PC-3 (cell line): ENCODE measurements at regions not wholly inside any gene's neighbourhood (a gene's known extent, or its start where the extent isn't known, plus 50 kb on each side); places are given as distances from the start of the nearest gene placed in this dataset.

Experiments used
- ATAC-seq: fragments of 200-7000 bp; cut with Tn5 transposase; 2 replicates; pipeline ENCODE4 v1.9.1; 2020; ENCODE audit warnings: mild to moderate bottlenecking, moderate library complexity
- BruUV-seq: library from RNA; stranded (reverse); fragments of 400-500 nt; replicated peaks from 2 replicates; lab custom pipeline; 2021; lab: Mats Ljungman, UMichigan
- CTCF ChIA-PET: fragments of 300-600 bp; sonication (Branson Sonifier 250); formaldehyde crosslinking; loops from one replicate; lab custom pipeline; 2022; ENCODE audit warnings: antibody characterized with exemption; lab: Charles Lee
- POLR2A ChIA-PET: fragments of 300-600 bp; sonication (Branson Sonifier 250); formaldehyde crosslinking; loops from one replicate; lab custom pipeline; 2022; ENCODE audit warnings: antibody characterized with exemption; ENCODE audit not compliant: unreplicated experiment; lab: Charles Lee
- DNase-seq: peaks from one replicate; pipeline ENCODE4 v3.0.0-alpha.2; 2015
- H2AFZ ChIP-seq: fragments of 300-600 bp; sonication (generic); 2 replicates; pipeline ENCODE4 v1.6.0; 2016; ENCODE audit warnings: antibody characterized with exemption, low read length
- H3F3A ChIP-seq: fragments of 300-600 bp; sonication (generic); one replicate; pipeline ENCODE4 v1.6.0; 2017; ENCODE audit warnings: antibody characterized with exemption, low read length, control low read depth, mild to moderate bottlenecking; ENCODE audit not compliant: unreplicated experiment
- H3K27ac ChIP-seq: fragments of 300-600 bp; sonication (generic); 2 replicates; pipeline ENCODE4 v1.5.1; 2016; ENCODE audit warnings: mild to moderate bottlenecking, low read length
- H3K27me3 ChIP-seq: fragments of 300-600 bp; sonication (generic); 2 replicates; pipeline ENCODE4 v1.6.1; 2016; ENCODE audit warnings: low read length, mixed read lengths
- H3K36me3 ChIP-seq: fragments of 300-600 bp; sonication (generic); 2 replicates; pipeline ENCODE4 v1.6.1; 2016; ENCODE audit warnings: low read depth, mixed run types, low read length, mixed read lengths
- H3K4me1 ChIP-seq: fragments of 300-600 bp; sonication (generic); 2 replicates; pipeline ENCODE4 v1.5.1; 2016; ENCODE audit warnings: low read length; ENCODE audit not compliant: insufficient read depth
- H3K4me2 ChIP-seq: fragments of 300-600 bp; sonication (generic); 2 replicates; pipeline ENCODE4 v1.6.0; 2016; ENCODE audit warnings: low read length
- H3K4me3 ChIP-seq: fragments of 300-600 bp; sonication (generic); 2 replicates; pipeline ENCODE4 v1.5.1; 2016; ENCODE audit warnings: mild to moderate bottlenecking, low read length, mixed read lengths
- H3K79me2 ChIP-seq: fragments of 300-600 bp; sonication (generic); 2 replicates; pipeline ENCODE4 v1.6.1; 2017; ENCODE audit warnings: low read length, mixed read lengths
- H3K9ac ChIP-seq: fragments of 300-600 bp; sonication (generic); 2 replicates; pipeline ENCODE4 v1.6.0; 2016; ENCODE audit warnings: mild to moderate bottlenecking, low read length
- H3K9me2 ChIP-seq: fragments of 300-600 bp; sonication (generic); replicated peaks from 2 replicates; pipeline ENCODE4 v1.6.1; 2016; ENCODE audit warnings: mixed run types, low read length, mixed read lengths
- H3K9me3 ChIP-seq: fragments of 300-600 bp; sonication (generic); 2 replicates; pipeline ENCODE4 v1.6.1; 2016; ENCODE audit warnings: low read length, mixed read lengths
- H4K20me1 ChIP-seq: fragments of 300-600 bp; sonication (generic); 2 replicates; pipeline ENCODE4 v1.6.1; 2016; ENCODE audit warnings: low read length, mixed read lengths
- CTCF ChIP-seq: fragments of 300-600 bp; sonication (generic); conservative IDR thresholded peaks from 2 replicates; pipeline ENCODE4 v1.5.1; 2017; ENCODE audit warnings: antibody characterized with exemption, low read depth, mild to moderate bottlenecking, low read length
- EZH2 ChIP-seq: fragments of 300-600 bp; sonication (generic); IDR thresholded peaks from one replicate; pipeline ENCODE4 v1.6.1; 2017; ENCODE audit warnings: antibody characterized with exemption, mild to moderate bottlenecking, low read length; ENCODE audit not compliant: unreplicated experiment
- EZH2phosphoT487 ChIP-seq: fragments of 300-600 bp; sonication (generic); IDR thresholded peaks from 2 replicates; pipeline ENCODE4 v1.6.1; 2018; ENCODE audit warnings: mild to moderate bottlenecking, antibody characterized with exemption, low read length, borderline replicate concordance
- intact Hi-C: fragments of 100-400 bp; cut with micrococcal nuclease; formaldehyde crosslinking; loops from 2 replicates; pipeline ENCODE4 v1.9.0; 2023

- no peak overlapping the region for H3K4me3 ChIP-seq
- H3K79me2 ChIP-seq, result no peaks in the 10 kb centered on the region
- intact Hi-C loops, result no loop called here
- ChIA-PET CTCF (no interaction called here), POLR2A (no interaction called here)
- no peak overlapping the region for H2AFZ ChIP-seq
- H3K27me3 ChIP-seq, result no peaks in the 10 kb centered on the region
- no peaks in the 10 kb centered on the region for H4K20me1 ChIP-seq
- no peaks in the 10 kb centered on the region for H3K36me3 ChIP-seq
- no peak overlapping the region for H3K9ac ChIP-seq
- ATAC-seq, result no peak
- no peak for DNase-seq
- no TSS peak for BruUV-seq
- H3K9me2 ChIP-seq, result no peaks in the 10 kb centered on the region
- no peaks in the 10 kb centered on the region for H3K4me1 ChIP-seq
- TF ChIP-seq CTCF (no peak), EZH2phosphoT487 (no peak), EZH2 (no peak)
- no peaks in the 10 kb centered on the region for H3K9me3 ChIP-seq
- no peak overlapping the region for H3K27ac ChIP-seq
- no peaks in the 10 kb centered on the region for H3F3A ChIP-seq
- H3K4me2 ChIP-seq, result no peak overlapping the region
Observed at GRCh38 chr11:24163146-24163545, 333.7 kb upstream of the LUZP2 start.

- ATAC-seq (no peak), DNase-seq (no peak)
- ChIA-PET POLR2A (no interaction called here), CTCF (no interaction called here)
- Histone ChIP-seq H3K79me2 (no peaks in the 10 kb centered on the region), H3K9ac (no peak overlapping the region), H2AFZ (no peak overlapping the region), H3K27ac (no peak overlapping the region), H3K9me2 (no peaks in the 10 kb centered on the region), H3K27me3 (no peaks in the 10 kb centered on the region), H3F3A (no peaks in the 10 kb centered on the region), H3K4me1 (no peaks in the 10 kb centered on the region), H3K4me3 (no peak overlapping the region), H3K4me2 (no peak overlapping the region), H4K20me1 (no peaks in the 10 kb centered on the region), H3K9me3 (no peaks in the 10 kb centered on the region), H3K36me3 (no peaks in the 10 kb centered on the region)
- intact Hi-C loops, result no loop called here
- BruUV-seq, result no TSS peak
- no peak for TF ChIP-seq EZH2phosphoT487
- no peak for TF ChIP-seq EZH2
- no peak for TF ChIP-seq CTCF
Observed at GRCh38 chr11:24163841-24164240, 333.0 kb upstream of the LUZP2 start.

- Histone ChIP-seq H4K20me1 (no peaks in the 10 kb centered on the region), H3K27me3 (no peaks in the 10 kb centered on the region), H3K4me2 (no peak overlapping the region), H3F3A (no peaks in the 10 kb centered on the region), H3K36me3 (no peaks in the 10 kb centered on the region), H3K4me1 (no peaks in the 10 kb centered on the region), H3K79me2 (no peaks in the 10 kb centered on the region), H3K4me3 (no peak overlapping the region), H3K9me3 (no peaks in the 10 kb centered on the region), H3K9me2 (no peaks in the 10 kb centered on the region), H3K27ac (no peak overlapping the region), H2AFZ (no peak overlapping the region), H3K9ac (no peak overlapping the region)
- no TSS peak for BruUV-seq
- intact Hi-C loops, result no loop called here
- no peak for TF ChIP-seq EZH2
- TF ChIP-seq CTCF, result no peak
- TF ChIP-seq EZH2phosphoT487, result no peak
- ATAC-seq (no peak), DNase-seq (no peak)
- POLR2A ChIA-PET, result no interaction called here
- CTCF ChIA-PET, result no interaction called here
Observed at GRCh38 chr11:24171869-24172268, 325.0 kb upstream of the LUZP2 start.
